IMR-90 (cell line): ENCODE measurements at regions not wholly inside any gene's neighbourhood (a gene's known extent, or its start where the extent isn't known, plus 50 kb on each side); places are given as distances from the start of the nearest gene placed in this dataset.

Experiments
- ATAC-seq: fragments of 200-7000 bp; cut with Tn5 transposase; 2 replicates; pipeline ENCODE4 v1.9.1; 2020; ENCODE audit warnings: low read depth, mild to moderate bottlenecking, moderate library complexity
- BruUV-seq: library from RNA; stranded (reverse); fragments of 400-500 nt; replicated peaks from 2 replicates; lab custom pipeline; 2021; lab: Mats Ljungman, UMichigan
- CTCF ChIA-PET: fragments of 300-600 bp; formaldehyde crosslinking; extraction: SDS; loops from one replicate; lab custom pipeline; 2021; ENCODE audit warnings: antibody characterized with exemption; lab: Yijun Ruan, JAX
- POLR2A ChIA-PET: fragments of 300-600 bp; sonication (Branson Sonifier 250); formaldehyde crosslinking; loops from one replicate; lab custom pipeline; 2022; ENCODE audit warnings: antibody characterized with exemption; ENCODE audit not compliant: unreplicated experiment; lab: Charles Lee
- DNase-seq: peaks from one replicate; pipeline ENCODE4 v3.0.0; 2013
- H2AFZ ChIP-seq: replicated peaks from 2 replicates; pipeline ENCODE3; 2013; ENCODE audit warnings: low read length, mild to moderate bottlenecking; ENCODE audit not compliant: poor library complexity
- H2AK5ac ChIP-seq: 2 replicates; pipeline ENCODE4 v1.6.1; 2013; ENCODE audit warnings: low read depth, low read length, inconsistent platforms
- H2AK9ac ChIP-seq: replicated peaks from 2 replicates; pipeline ENCODE3; 2013; ENCODE audit warnings: mild to moderate bottlenecking, low read depth, low read length, moderate library complexity; ENCODE audit not compliant: poor library complexity
- H2BK120ac ChIP-seq: 2 replicates; pipeline ENCODE4 v1.6.1; 2013; ENCODE audit warnings: low read depth, low read length, inconsistent platforms
- H2BK15ac ChIP-seq: 3 replicates; pipeline ENCODE4 v1.6.1; 2013; ENCODE audit warnings: low read depth, low read length, inconsistent platforms
- H2BK20ac ChIP-seq: 2 replicates; pipeline ENCODE4 v1.6.1; 2013; ENCODE audit warnings: low read depth, mild to moderate bottlenecking, inconsistent platforms, low read length, moderate library complexity
- H2BK5ac ChIP-seq: 2 replicates; pipeline ENCODE4 v1.6.1; 2013; ENCODE audit warnings: mild to moderate bottlenecking, low read depth, low read length, inconsistent platforms; ENCODE audit not compliant: poor library complexity, severe bottlenecking
- H3K14ac ChIP-seq: replicated peaks from 2 replicates; pipeline ENCODE4 v1.6.1; 2013; ENCODE audit warnings: low read depth, low read length, inconsistent platforms
- H3K18ac ChIP-seq: 2 replicates; pipeline ENCODE4 v1.6.1; 2013; ENCODE audit warnings: low read depth, low read length, control low read depth
- H3K23ac ChIP-seq: 2 replicates; pipeline ENCODE4 v1.6.1; 2013; ENCODE audit warnings: low read depth, low read length, inconsistent platforms
- H3K27ac ChIP-seq: 2 replicates; pipeline ENCODE4 v1.5.1; 2013; ENCODE audit warnings: mild to moderate bottlenecking, control low read depth, low read length; ENCODE audit not compliant: insufficient read depth
- H3K27me3 ChIP-seq: 2 replicates; pipeline ENCODE4 v1.6.1; 2013; ENCODE audit warnings: low read length; ENCODE audit not compliant: control insufficient read depth, insufficient read depth
- H3K36me3 ChIP-seq: 2 replicates; pipeline ENCODE4 v1.6.1; 2013; ENCODE audit warnings: low read length, mixed read lengths; ENCODE audit not compliant: control insufficient read depth, insufficient read depth
- H3K4ac ChIP-seq: 2 replicates; pipeline ENCODE4 v1.6.1; 2013; ENCODE audit warnings: low read depth, low read length, inconsistent platforms
- H3K4me1 ChIP-seq: 2 replicates; pipeline ENCODE4 v1.6.1; 2013; ENCODE audit warnings: low read length, mixed read lengths; ENCODE audit not compliant: control insufficient read depth, insufficient read depth
- H3K4me2 ChIP-seq: 2 replicates; pipeline ENCODE4 v1.6.1; 2013; ENCODE audit warnings: low read depth, mild to moderate bottlenecking, control low read depth, low read length, moderate library complexity
- H3K4me3 ChIP-seq: 2 replicates; pipeline ENCODE4 v1.5.1; 2013; ENCODE audit warnings: low read depth, mild to moderate bottlenecking, control low read depth, low read length, moderate library complexity; ENCODE audit not compliant: insufficient read depth
- H3K56ac ChIP-seq: 2 replicates; pipeline ENCODE4 v1.6.1; 2013; ENCODE audit warnings: low read length, inconsistent platforms; ENCODE audit not compliant: insufficient read depth; ENCODE audit errors: extremely low read depth
- H3K79me1 ChIP-seq, 2 experiments: 2 replicates each; pipeline ENCODE4 v1.6.1; 2013; ENCODE audit warnings: low read length in 2 of 2, inconsistent platforms in 1 of 2, low read depth in 1 of 2
- H3K9ac ChIP-seq: 2 replicates; pipeline ENCODE4 v1.6.1; 2013; ENCODE audit warnings: low read depth, low read length, control low read depth
- H3K9me1 ChIP-seq: 2 replicates; pipeline ENCODE4 v1.6.1; 2013; ENCODE audit warnings: low read length, inconsistent platforms; ENCODE audit not compliant: insufficient read depth
- H3K9me3 ChIP-seq: 2 replicates; pipeline ENCODE4 v1.6.1; 2013; ENCODE audit warnings: low read length; ENCODE audit not compliant: control insufficient read depth, insufficient read depth
- H4K20me1 ChIP-seq: 2 replicates; pipeline ENCODE4 v1.6.1; 2013; ENCODE audit warnings: low read length, inconsistent platforms; ENCODE audit not compliant: insufficient read depth
- H4K5ac ChIP-seq: 2 replicates; pipeline ENCODE4 v1.6.1; 2013; ENCODE audit warnings: mild to moderate bottlenecking, low read depth, low read length, control low read depth
- H4K8ac ChIP-seq, 2 experiments: 2 replicates each; pipeline ENCODE4 v1.6.1; 2013; ENCODE audit warnings: low read depth in 2 of 2, low read length in 2 of 2, control low read depth in 1 of 2, inconsistent platforms in 1 of 2
- H4K91ac ChIP-seq: 2 replicates; pipeline ENCODE4 v1.6.1; 2013; ENCODE audit warnings: low read depth, low read length, inconsistent platforms; ENCODE audit not compliant: insufficient read depth
- BHLHE40 ChIP-seq: fragments of 150-350 bp; IDR thresholded peaks from 2 replicates; pipeline ENCODE4 v1.6.1; 2016; ENCODE audit warnings: mild to moderate bottlenecking, low read depth, low read length
- CEBPB ChIP-seq: IDR thresholded peaks from 2 replicates; pipeline ENCODE4 v1.6.1; 2012; ENCODE audit warnings: low read depth, low read length, improper control_type of control experiment
- CHD1 ChIP-seq: IDR thresholded peaks from 2 replicates; pipeline ENCODE4 v1.6.1; 2012; ENCODE audit warnings: low read depth, low read length, improper control_type of control experiment
- FOS ChIP-seq: fragments of 150-350 bp; IDR thresholded peaks from 2 replicates; pipeline ENCODE4 v1.6.1; 2016; ENCODE audit warnings: low read depth, low read length
- MAFK ChIP-seq: IDR thresholded peaks from 2 replicates; pipeline ENCODE4 v1.6.1; 2012; ENCODE audit warnings: low read depth, low read length, improper control_type of control experiment
- MAZ ChIP-seq: IDR thresholded peaks from 2 replicates; pipeline ENCODE4 v1.6.1; 2012; ENCODE audit warnings: low read depth, mild to moderate bottlenecking, low read length, improper control_type of control experiment, moderate library complexity, borderline replicate concordance
- MXI1 ChIP-seq: IDR thresholded peaks from 2 replicates; pipeline ENCODE4 v1.6.1; 2012; ENCODE audit warnings: low read depth, mild to moderate bottlenecking, low read length, moderate library complexity, borderline replicate concordance
- NFE2L2 ChIP-seq: fragments of 150-350 bp; IDR thresholded peaks from 2 replicates; pipeline ENCODE4 v1.6.1; 2016; ENCODE audit warnings: low read depth, mild to moderate bottlenecking, low read length
- POLR2A ChIP-seq: IDR thresholded peaks from 2 replicates; pipeline ENCODE4 v1.6.1; 2012; ENCODE audit warnings: mild to moderate bottlenecking, low read depth, low read length
- RAD21 ChIP-seq: IDR thresholded peaks from 2 replicates; pipeline ENCODE4 v1.6.1; 2012; ENCODE audit warnings: low read length, improper control_type of control experiment
- RCOR1 ChIP-seq: IDR thresholded peaks from 2 replicates; pipeline ENCODE4 v1.6.1; 2012; ENCODE audit warnings: mild to moderate bottlenecking, low read length, improper control_type of control experiment; ENCODE audit not compliant: insufficient replicate concordance
- RFX5 ChIP-seq: IDR thresholded peaks from 2 replicates; pipeline ENCODE4 v1.8.0; 2012; ENCODE audit warnings: low read depth, mild to moderate bottlenecking, low read length, moderate library complexity
- SMC3 ChIP-seq: fragments of 150-350 bp; IDR thresholded peaks from 2 replicates; pipeline ENCODE4 v1.6.1; 2016; ENCODE audit warnings: low read depth, mild to moderate bottlenecking, antibody characterized with exemption, low read length, moderate library complexity
- WGBS, 2 experiments: methylation state at CpG; one replicate each; pipeline versions ENCODE4 v1.1.5 to v1.1.7; 2013; ENCODE audit warnings: missing lambda C conversion rate in 2 of 2; ENCODE audit not compliant: insufficient read length in 1 of 2; ENCODE audit errors: extremely low coverage in 2 of 2; 5-methylcytosine and 5-hydroxymethylcytosine counted together
- dilution Hi-C: fragments of 300-500 bp; cut with HindIII; formaldehyde crosslinking; loops from one replicate; pipeline ENCODE4 v1.14.3; 2018; ENCODE audit warnings: low sequenced_read_pairs; ENCODE audit not compliant: unreplicated experiment
- in situ Hi-C: fragments of 300-500 bp; cut with MboI; formaldehyde crosslinking; loops from 3 replicates; pipeline ENCODE4 v1.14.3; 2019; ENCODE audit warnings: low sequenced_read_pairs, inconsistent platforms, mixed read lengths
- intact Hi-C: fragments of 100-400 bp; cut with micrococcal nuclease; formaldehyde crosslinking; loops from 2 replicates; pipeline ENCODE4 v1.10.0; 2022
- TF ChIP-seq, protein P1 (sequence below): fragments of 150-350 bp; IDR thresholded peaks from 2 replicates; pipeline ENCODE4 v1.6.1; 2017; ENCODE audit warnings: mild to moderate bottlenecking, antibody characterized with exemption, low read length, low read depth
- TF ChIP-seq, protein P2 (sequence below): fragments of 150-350 bp; IDR thresholded peaks from 2 replicates; pipeline ENCODE4 v1.6.1; 2016; ENCODE audit warnings: low read depth, mild to moderate bottlenecking, low read length, moderate library complexity, borderline replicate concordance
- TF ChIP-seq, protein P3 (sequence below): conservative IDR thresholded peaks from 2 replicates; pipeline ENCODE4 v1.5.1; 2012; ENCODE audit warnings: mild to moderate bottlenecking, low read depth, low read length, improper control_type of control experiment

- TF ChIP-seq NFE2L2 = no peak
Observed at GRCh38 chr4:28334249-28334648, 1473.6 kb downstream of the STIM2 start (continued).

DNA sequence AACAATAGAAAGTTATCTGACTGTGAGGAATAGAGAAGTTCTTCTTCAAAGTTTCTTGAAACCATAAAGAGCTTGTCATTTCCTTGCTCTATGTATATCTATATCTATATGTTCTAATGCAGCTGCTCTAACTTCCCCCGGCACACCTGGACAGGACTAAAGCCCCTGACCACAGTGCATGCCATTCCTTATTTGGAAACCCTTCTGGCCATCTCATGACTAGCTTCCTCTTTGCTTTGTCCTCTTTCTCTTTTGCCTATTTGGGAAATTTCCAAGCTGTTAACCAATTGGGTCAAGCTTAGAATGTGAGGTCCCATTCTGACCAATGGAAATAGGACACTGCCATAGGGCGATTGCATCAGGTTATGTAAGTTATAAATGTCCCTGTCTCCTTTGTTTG, 1481.1 kb downstream of the STIM2 start:
- ChIA-PET CTCF (no interaction called here), POLR2A (no interaction called here)
- Histone ChIP-seq H3K27ac (no peak overlapping the region), H2BK120ac (no peak overlapping the region), H2BK15ac (no peak overlapping the region), H3K18ac (no peak overlapping the region), H3K4me1 (no peaks in the 10 kb centered on the region), H3K9ac (no peak overlapping the region), H3K23ac (no peak overlapping the region), H3K14ac (no peak overlapping the region), H2AFZ (no peak overlapping the region), H3K9me1 (no peaks in the 10 kb centered on the region), H4K91ac (no peak overlapping the region), H4K5ac (no peak overlapping the region), H2BK20ac (no peak overlapping the region), H3K4me2 (no peak overlapping the region), H3K27me3 (no peaks in the 10 kb centered on the region), H3K56ac (no peak overlapping the region), H3K4me3 (no peak overlapping the region), H3K9me3 (peaks cover 7% of the 10 kb centered on the region), H3K4ac (no peak overlapping the region), H4K20me1 (no peaks in the 10 kb centered on the region), H3K36me3 (no peaks in the 10 kb centered on the region), H3K79me1 (no peaks in the 10 kb centered on the region), H2AK5ac (no peak overlapping the region), H4K8ac (no peak overlapping the region), H2AK9ac (no peak overlapping the region), H2BK5ac (no peak overlapping the region)
- DNase-seq = no peak
- no TSS peak for BruUV-seq
- dilution Hi-C loops = no loop called here
- in situ Hi-C loops = no loop called here
- TF ChIP-seq SMC3 (no peak), MAFK (no peak), NFE2L2 (no peak), BHLHE40 (no peak), RFX5 (no peak), FOS (no peak), RAD21 (no peak), MXI1 (no peak), RCOR1 (no peak), MAZ (no peak), CEBPB (no peak), CHD1 (no peak), POLR2A (no peak)
- TF ChIP-seq, protein P1, sequence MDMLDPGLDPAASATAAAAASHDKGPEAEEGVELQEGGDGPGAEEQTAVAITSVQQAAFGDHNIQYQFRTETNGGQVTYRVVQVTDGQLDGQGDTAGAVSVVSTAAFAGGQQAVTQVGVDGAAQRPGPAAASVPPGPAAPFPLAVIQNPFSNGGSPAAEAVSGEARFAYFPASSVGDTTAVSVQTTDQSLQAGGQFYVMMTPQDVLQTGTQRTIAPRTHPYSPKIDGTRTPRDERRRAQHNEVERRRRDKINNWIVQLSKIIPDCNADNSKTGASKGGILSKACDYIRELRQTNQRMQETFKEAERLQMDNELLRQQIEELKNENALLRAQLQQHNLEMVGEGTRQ = no peak
- TF ChIP-seq, protein P2, sequence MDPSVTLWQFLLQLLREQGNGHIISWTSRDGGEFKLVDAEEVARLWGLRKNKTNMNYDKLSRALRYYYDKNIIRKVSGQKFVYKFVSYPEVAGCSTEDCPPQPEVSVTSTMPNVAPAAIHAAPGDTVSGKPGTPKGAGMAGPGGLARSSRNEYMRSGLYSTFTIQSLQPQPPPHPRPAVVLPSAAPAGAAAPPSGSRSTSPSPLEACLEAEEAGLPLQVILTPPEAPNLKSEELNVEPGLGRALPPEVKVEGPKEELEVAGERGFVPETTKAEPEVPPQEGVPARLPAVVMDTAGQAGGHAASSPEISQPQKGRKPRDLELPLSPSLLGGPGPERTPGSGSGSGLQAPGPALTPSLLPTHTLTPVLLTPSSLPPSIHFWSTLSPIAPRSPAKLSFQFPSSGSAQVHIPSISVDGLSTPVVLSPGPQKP = no peak
- TF ChIP-seq, protein P3, sequence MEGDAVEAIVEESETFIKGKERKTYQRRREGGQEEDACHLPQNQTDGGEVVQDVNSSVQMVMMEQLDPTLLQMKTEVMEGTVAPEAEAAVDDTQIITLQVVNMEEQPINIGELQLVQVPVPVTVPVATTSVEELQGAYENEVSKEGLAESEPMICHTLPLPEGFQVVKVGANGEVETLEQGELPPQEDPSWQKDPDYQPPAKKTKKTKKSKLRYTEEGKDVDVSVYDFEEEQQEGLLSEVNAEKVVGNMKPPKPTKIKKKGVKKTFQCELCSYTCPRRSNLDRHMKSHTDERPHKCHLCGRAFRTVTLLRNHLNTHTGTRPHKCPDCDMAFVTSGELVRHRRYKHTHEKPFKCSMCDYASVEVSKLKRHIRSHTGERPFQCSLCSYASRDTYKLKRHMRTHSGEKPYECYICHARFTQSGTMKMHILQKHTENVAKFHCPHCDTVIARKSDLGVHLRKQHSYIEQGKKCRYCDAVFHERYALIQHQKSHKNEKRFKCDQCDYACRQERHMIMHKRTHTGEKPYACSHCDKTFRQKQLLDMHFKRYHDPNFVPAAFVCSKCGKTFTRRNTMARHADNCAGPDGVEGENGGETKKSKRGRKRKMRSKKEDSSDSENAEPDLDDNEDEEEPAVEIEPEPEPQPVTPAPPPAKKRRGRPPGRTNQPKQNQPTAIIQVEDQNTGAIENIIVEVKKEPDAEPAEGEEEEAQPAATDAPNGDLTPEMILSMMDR = no peak
- intact Hi-C loops = no loop called here
- 100% methylated on average over 1 of the region's 2 CpGs; no CpG with 5 or more reads in 1 of the 2 experiments for WGBS, 2 experiments
- no peak for ATAC-seq
